ENCODE measurements at regions not wholly inside any gene's neighbourhood (a gene's known extent, or its start where the extent isn't known, plus 50 kb on each side); places are given as distances from the start of the nearest gene placed in this dataset.

- TF ChIP-seq CTCF (IDR thresholded peaks at IDR 0.05) (no peak), POLR2A (IDR thresholded peaks at IDR 0.05) (no peak)
These were observed 861.3 kb downstream of the CCDC85A start for GRCh38 chr2:57044931-57045635.
